ENCODE measurements at regions not wholly inside any gene's neighbourhood (a gene's known extent, or its start where the extent isn't known, plus 50 kb on each side); places are given as distances from the start of the nearest gene placed in this dataset.

DNA sequence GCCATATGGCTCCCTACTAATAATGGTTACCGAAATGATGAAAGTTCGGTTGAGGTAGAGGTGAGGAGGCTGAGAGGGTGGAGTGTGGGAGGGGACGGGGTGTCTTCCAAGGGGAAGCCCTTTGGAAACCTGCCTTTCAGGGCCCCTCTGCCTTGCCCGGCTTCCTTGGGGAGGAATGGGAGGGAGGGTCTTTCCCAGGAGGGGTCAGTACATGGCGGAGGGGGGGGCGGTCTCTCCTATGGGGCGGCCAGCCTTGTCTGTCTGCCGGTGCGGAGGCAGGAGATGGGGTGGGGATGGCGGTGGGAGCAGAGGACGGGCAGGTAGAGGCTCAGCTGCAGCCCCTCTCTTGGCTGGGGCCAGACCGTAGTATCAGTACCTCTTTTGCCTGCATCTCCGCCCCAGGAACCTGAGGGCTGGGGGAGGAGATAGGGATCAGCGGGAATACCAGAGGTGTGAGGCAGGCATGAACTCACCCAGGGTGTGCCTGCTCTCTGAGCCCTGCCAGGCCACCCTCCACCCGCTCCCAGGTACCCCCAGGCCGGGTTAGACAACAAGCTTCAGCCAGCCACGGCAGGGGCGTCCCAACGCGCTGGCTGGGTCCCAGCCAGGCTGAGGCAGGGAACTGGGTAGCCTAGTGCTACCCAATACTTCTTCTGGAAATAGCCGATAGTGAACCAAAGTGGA lies 79.4 kb upstream of the POU3F1 start:
- TF ChIP-seq, protein P1, sequence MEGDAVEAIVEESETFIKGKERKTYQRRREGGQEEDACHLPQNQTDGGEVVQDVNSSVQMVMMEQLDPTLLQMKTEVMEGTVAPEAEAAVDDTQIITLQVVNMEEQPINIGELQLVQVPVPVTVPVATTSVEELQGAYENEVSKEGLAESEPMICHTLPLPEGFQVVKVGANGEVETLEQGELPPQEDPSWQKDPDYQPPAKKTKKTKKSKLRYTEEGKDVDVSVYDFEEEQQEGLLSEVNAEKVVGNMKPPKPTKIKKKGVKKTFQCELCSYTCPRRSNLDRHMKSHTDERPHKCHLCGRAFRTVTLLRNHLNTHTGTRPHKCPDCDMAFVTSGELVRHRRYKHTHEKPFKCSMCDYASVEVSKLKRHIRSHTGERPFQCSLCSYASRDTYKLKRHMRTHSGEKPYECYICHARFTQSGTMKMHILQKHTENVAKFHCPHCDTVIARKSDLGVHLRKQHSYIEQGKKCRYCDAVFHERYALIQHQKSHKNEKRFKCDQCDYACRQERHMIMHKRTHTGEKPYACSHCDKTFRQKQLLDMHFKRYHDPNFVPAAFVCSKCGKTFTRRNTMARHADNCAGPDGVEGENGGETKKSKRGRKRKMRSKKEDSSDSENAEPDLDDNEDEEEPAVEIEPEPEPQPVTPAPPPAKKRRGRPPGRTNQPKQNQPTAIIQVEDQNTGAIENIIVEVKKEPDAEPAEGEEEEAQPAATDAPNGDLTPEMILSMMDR (IDR thresholded peaks at IDR 0.05; ENCODE audit: low read depth, low read length, missing input control) = no peak
- TF ChIP-seq, protein P2, sequence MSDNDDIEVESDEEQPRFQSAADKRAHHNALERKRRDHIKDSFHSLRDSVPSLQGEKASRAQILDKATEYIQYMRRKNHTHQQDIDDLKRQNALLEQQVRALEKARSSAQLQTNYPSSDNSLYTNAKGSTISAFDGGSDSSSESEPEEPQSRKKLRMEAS (IDR thresholded peaks at IDR 0.05) = no peak
- TF ChIP-seq RAD21 (IDR thresholded peaks at IDR 0.05) (no peak), NR2F2 (IDR thresholded peaks at IDR 0.05) (no peak), GABPA (IDR thresholded peaks at IDR 0.05 in 1 of 2, conservative IDR thresholded peaks at IDR 0.05 in 1 of 2) (no peak), HNF4G (IDR thresholded peaks at IDR 0.05) (no peak), SP1 (IDR thresholded peaks at IDR 0.05) (no peak)
- TF ChIP-seq, protein P3, sequence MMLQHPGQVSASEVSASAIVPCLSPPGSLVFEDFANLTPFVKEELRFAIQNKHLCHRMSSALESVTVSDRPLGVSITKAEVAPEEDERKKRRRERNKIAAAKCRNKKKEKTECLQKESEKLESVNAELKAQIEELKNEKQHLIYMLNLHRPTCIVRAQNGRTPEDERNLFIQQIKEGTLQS (IDR thresholded peaks at IDR 0.05) = no peak
- TF ChIP-seq, protein P4, sequence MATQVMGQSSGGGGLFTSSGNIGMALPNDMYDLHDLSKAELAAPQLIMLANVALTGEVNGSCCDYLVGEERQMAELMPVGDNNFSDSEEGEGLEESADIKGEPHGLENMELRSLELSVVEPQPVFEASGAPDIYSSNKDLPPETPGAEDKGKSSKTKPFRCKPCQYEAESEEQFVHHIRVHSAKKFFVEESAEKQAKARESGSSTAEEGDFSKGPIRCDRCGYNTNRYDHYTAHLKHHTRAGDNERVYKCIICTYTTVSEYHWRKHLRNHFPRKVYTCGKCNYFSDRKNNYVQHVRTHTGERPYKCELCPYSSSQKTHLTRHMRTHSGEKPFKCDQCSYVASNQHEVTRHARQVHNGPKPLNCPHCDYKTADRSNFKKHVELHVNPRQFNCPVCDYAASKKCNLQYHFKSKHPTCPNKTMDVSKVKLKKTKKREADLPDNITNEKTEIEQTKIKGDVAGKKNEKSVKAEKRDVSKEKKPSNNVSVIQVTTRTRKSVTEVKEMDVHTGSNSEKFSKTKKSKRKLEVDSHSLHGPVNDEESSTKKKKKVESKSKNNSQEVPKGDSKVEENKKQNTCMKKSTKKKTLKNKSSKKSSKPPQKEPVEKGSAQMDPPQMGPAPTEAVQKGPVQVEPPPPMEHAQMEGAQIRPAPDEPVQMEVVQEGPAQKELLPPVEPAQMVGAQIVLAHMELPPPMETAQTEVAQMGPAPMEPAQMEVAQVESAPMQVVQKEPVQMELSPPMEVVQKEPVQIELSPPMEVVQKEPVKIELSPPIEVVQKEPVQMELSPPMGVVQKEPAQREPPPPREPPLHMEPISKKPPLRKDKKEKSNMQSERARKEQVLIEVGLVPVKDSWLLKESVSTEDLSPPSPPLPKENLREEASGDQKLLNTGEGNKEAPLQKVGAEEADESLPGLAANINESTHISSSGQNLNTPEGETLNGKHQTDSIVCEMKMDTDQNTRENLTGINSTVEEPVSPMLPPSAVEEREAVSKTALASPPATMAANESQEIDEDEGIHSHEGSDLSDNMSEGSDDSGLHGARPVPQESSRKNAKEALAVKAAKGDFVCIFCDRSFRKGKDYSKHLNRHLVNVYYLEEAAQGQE (IDR thresholded peaks at IDR 0.05) = no peak

All from liver (tissue), 3 donors.